HG02973 (cell line): ENCODE measurements at regions not wholly inside any gene's neighbourhood (a gene's known extent, or its start where the extent isn't known, plus 50 kb on each side); places are given as distances from the start of the nearest gene placed in this dataset.
"Not testable (repeated sequence)": the region's sequence is repeated elsewhere in the genome, so short reads cannot be mapped to it uniquely, and the experiment has no call there.

Experiments used
- ATAC-seq: cut with Tn5 transposase; IDR thresholded peaks from one replicate; pipeline ENCODE4 v1.9.1; 2021; ENCODE audit warnings: moderate library complexity; ENCODE audit not compliant: unreplicated experiment

GRCh38 chr4:13762130-13762529, 134.6 kb upstream of the BOD1L1 start:
- ATAC-seq = no peak

- no peak for ATAC-seq
Observed at GRCh38 chr4:13763707-13764106, 136.2 kb upstream of the BOD1L1 start.

GRCh38 chr4:13765539-13765938, 138.0 kb upstream of the BOD1L1 start:
- ATAC-seq = no peak

GRCh38 chr4:13766761-13767540, 139.4 kb upstream of the BOD1L1 start:
- ATAC-seq = no peak

- ATAC-seq = no peak
Observed at GRCh38 chr4:13777341-13777740, 149.8 kb upstream of the BOD1L1 start.

- no peak for ATAC-seq
Observed at GRCh38 chr4:13778367-13778766, 150.8 kb upstream of the BOD1L1 start.

- no peak for ATAC-seq
Observed at GRCh38 chr4:13782231-13782630, 154.7 kb upstream of the BOD1L1 start.

GRCh38 chr4:13783800-13784411, 156.4 kb upstream of the BOD1L1 start:
- ATAC-seq = peak; percentile 92

- no peak for ATAC-seq
Observed at GRCh38 chr4:13793020-13793710, 165.6 kb upstream of the BOD1L1 start.

GRCh38 chr4:13794819-13795565, 167.5 kb upstream of the BOD1L1 start:
- ATAC-seq = no peak

- ATAC-seq = no peak
Observed at GRCh38 chr4:13797061-13797460, 169.5 kb upstream of the BOD1L1 start.

- ATAC-seq = no peak
Observed at GRCh38 chr4:13815231-13815630, 187.7 kb upstream of the BOD1L1 start.

GRCh38 chr4:13816472-13816871, 188.9 kb upstream of the BOD1L1 start:
- ATAC-seq = no peak

- ATAC-seq = no peak
Observed at GRCh38 chr4:13821522-13821921, 194.0 kb upstream of the BOD1L1 start.

- not testable (repeated sequence) for ATAC-seq
Observed at GRCh38 chr4:13825822-13826221, 198.3 kb upstream of the BOD1L1 start.

GRCh38 chr4:13829457-13829856, 201.9 kb upstream of the BOD1L1 start:
- no peak for ATAC-seq

GRCh38 chr4:13830449-13830848, 202.9 kb upstream of the BOD1L1 start:
- ATAC-seq = no peak

- no peak for ATAC-seq
Observed at GRCh38 chr4:13833171-13833804, 205.8 kb upstream of the BOD1L1 start.

GRCh38 chr4:13836946-13837912, 209.7 kb upstream of the BOD1L1 start:
- no peak for ATAC-seq
